H1 (cell line): ENCODE measurements at regions not wholly inside any gene's neighbourhood (a gene's known extent, or its start where the extent isn't known, plus 50 kb on each side); places are given as distances from the start of the nearest gene placed in this dataset.

Experiments used
- CTCF ChIA-PET: fragments of 300-600 bp; sonication (Branson Sonifier 250); formaldehyde crosslinking; loops from one replicate; lab custom pipeline; 2021; ENCODE audit not compliant: partially characterized antibody; lab: Charles Lee
- POLR2A ChIA-PET: fragments of 300-600 bp; sonication (Branson Sonifier 250); formaldehyde crosslinking; loops from one replicate; lab custom pipeline; 2021; ENCODE audit warnings: inconsistent platforms; ENCODE audit not compliant: partially characterized antibody; lab: Charles Lee
- DNase-seq, 2 experiments: peaks; one replicate each; pipeline versions ENCODE4 v3.0.0 to v3.0.0-alpha.2; 2010 to 2022; ENCODE audit warnings: low spot score in 2 of 2, low read depth in 1 of 2, mixed read lengths in 1 of 2
- FAIRE-seq: peaks from 2 replicates; lab custom pipeline; 2011; peaks lifted over from hg19 to GRCh38; lab: Jason Lieb, UNC
- H2AFZ ChIP-seq: 2 replicates; pipeline ENCODE4 v1.8.1; 2012; ENCODE audit warnings: low read length, inconsistent platforms
- H2AK5ac ChIP-seq: 2 replicates; pipeline ENCODE4 v1.6.1; 2013; ENCODE audit warnings: low read depth, low read length
- H2BK120ac ChIP-seq: replicated peaks from 2 replicates; pipeline ENCODE3; 2013; ENCODE audit warnings: low read depth, low read length, inconsistent platforms
- H2BK12ac ChIP-seq: 2 replicates; pipeline ENCODE4 v1.6.1; 2013; ENCODE audit warnings: low read depth, low read length
- H2BK15ac ChIP-seq: 2 replicates; pipeline ENCODE4 v1.6.1; 2013; ENCODE audit warnings: low read length
- H2BK20ac ChIP-seq: 2 replicates; pipeline ENCODE4 v1.6.1; 2013; ENCODE audit warnings: low read length
- H2BK5ac ChIP-seq: 2 replicates; pipeline ENCODE4 v1.6.1; 2013; ENCODE audit warnings: low read depth, low read length
- H3K14ac ChIP-seq: 2 replicates; pipeline ENCODE4 v1.6.1; 2013; ENCODE audit warnings: inconsistent platforms; ENCODE audit not compliant: insufficient read length
- H3K18ac ChIP-seq: 2 replicates; pipeline ENCODE4 v1.6.1; 2013; ENCODE audit warnings: low read length; ENCODE audit errors: extremely low read depth
- H3K23ac ChIP-seq: 2 replicates; pipeline ENCODE4 v1.6.1; 2013; ENCODE audit warnings: inconsistent platforms; ENCODE audit not compliant: insufficient read length
- H3K23me2 ChIP-seq: 2 replicates; pipeline ENCODE4 v1.6.1; 2013; ENCODE audit warnings: low read depth, low read length
- H3K27ac ChIP-seq: 2 replicates; pipeline ENCODE4 v1.6.1; 2011; ENCODE audit warnings: low read depth, low read length, inconsistent platforms
- H3K27me3 ChIP-seq, 4 experiments: replicated peaks in 1 of 4; 1 replicate in 1 of 4; 2 replicates in 3 of 4; pipeline versions ENCODE4 v1.6.1 to v1.8.1; 2011 to 2013; ENCODE audit warnings: low read length in 3 of 4, mild to moderate bottlenecking in 3 of 4, inconsistent platforms in 2 of 4, mixed read lengths in 2 of 4, moderate library complexity in 1 of 4; ENCODE audit not compliant: control insufficient read depth in 3 of 4, insufficient read depth in 3 of 4; ENCODE audit errors: extremely low read depth in 1 of 4
- H3K36me3 ChIP-seq, 4 experiments: 2 replicates each; pipeline versions ENCODE4 v1.6.1 to v1.8.1; 2011 to 2013; ENCODE audit warnings: mild to moderate bottlenecking in 4 of 4, low read length in 3 of 4, moderate library complexity in 2 of 4, control low read depth in 1 of 4, inconsistent platforms in 1 of 4; ENCODE audit not compliant: insufficient read depth in 4 of 4, control insufficient read depth in 2 of 4
- H3K4ac ChIP-seq: replicated peaks from 2 replicates; pipeline ENCODE3; 2013; ENCODE audit warnings: low read length, low read depth, mixed read lengths, inconsistent platforms; ENCODE audit not compliant: insufficient read length
- H3K4me1 ChIP-seq, 4 experiments: replicated peaks in 1 of 4; 1 replicate in 1 of 4; 2 replicates in 3 of 4; pipeline versions ENCODE4 v1.6.1 to v1.8.1; 2011 to 2013; ENCODE audit warnings: low read length in 3 of 4, inconsistent platforms in 2 of 4, mixed read lengths in 1 of 4; ENCODE audit not compliant: insufficient read depth in 4 of 4, control insufficient read depth in 3 of 4
- H3K4me2 ChIP-seq, 2 experiments: 2 replicates each; pipeline versions ENCODE4 v1.6.1 to v1.8.1; 2011 to 2013; ENCODE audit warnings: low read depth in 2 of 2, low read length in 2 of 2, control low read depth in 1 of 2, inconsistent platforms in 1 of 2, mild to moderate bottlenecking in 1 of 2; ENCODE audit not compliant: insufficient read depth in 1 of 2
- H3K4me3 ChIP-seq, 4 experiments: fragments of 200-600, 300-600 bp in 1 of 4; sonication (generic), shearing (Covaris generic), sonication (Bioruptor Twin) in 1 of 4; 2 replicates each; pipeline versions ENCODE4 v1.5.1 to v1.8.1; 2011 to 2016; ENCODE audit warnings: low read length in 4 of 4, low read depth in 3 of 4, control low read depth in 2 of 4, inconsistent platforms in 2 of 4, mild to moderate bottlenecking in 2 of 4, mixed read lengths in 1 of 4, moderate library complexity in 1 of 4; ENCODE audit not compliant: insufficient read depth in 2 of 4; ENCODE audit errors: extremely low read depth in 1 of 4
- H3K56ac ChIP-seq: replicated peaks from 2 replicates; pipeline ENCODE3; 2013; ENCODE audit warnings: low read depth, mild to moderate bottlenecking, mixed read lengths, low read length, inconsistent platforms; ENCODE audit not compliant: insufficient read length
- H3K79me1 ChIP-seq: 2 replicates; pipeline ENCODE4 v1.6.1; 2013; ENCODE audit warnings: low read depth, low read length, control low read depth
- H3K79me2 ChIP-seq, 2 experiments: 2 replicates each; pipeline versions ENCODE4 v1.6.1 to v1.8.1; 2012 to 2013; ENCODE audit warnings: low read length in 2 of 2, mild to moderate bottlenecking in 2 of 2, inconsistent platforms in 1 of 2; ENCODE audit not compliant: insufficient read depth in 2 of 2, control insufficient read depth in 1 of 2
- H3K9ac ChIP-seq, 4 experiments: replicated peaks in 1 of 4; 1 replicate in 1 of 4; 2 replicates in 3 of 4; pipeline versions ENCODE4 v1.6.1 to v1.8.1; 2011 to 2013; ENCODE audit warnings: low read depth in 3 of 4, low read length in 3 of 4, control low read depth in 2 of 4, mild to moderate bottlenecking in 2 of 4, moderate library complexity in 2 of 4, inconsistent platforms in 1 of 4; ENCODE audit errors: extremely low read depth in 1 of 4
- H3K9me3 ChIP-seq, 2 experiments: 2 replicates each; pipeline versions ENCODE4 v1.6.1 to v1.8.1; 2012 to 2013; ENCODE audit warnings: mild to moderate bottlenecking in 2 of 2, moderate library complexity in 2 of 2, control low read depth in 1 of 2, inconsistent platforms in 1 of 2, low read depth in 1 of 2, low read length in 1 of 2, mixed read lengths in 1 of 2; ENCODE audit not compliant: insufficient read depth in 2 of 2
- H4K20me1 ChIP-seq, 2 experiments: replicated peaks in 1 of 2; 2 replicates each; pipeline versions ENCODE3 to v1.8.1; 2011 to 2013; ENCODE audit warnings: inconsistent platforms in 2 of 2, low read length in 2 of 2, mild to moderate bottlenecking in 1 of 2; ENCODE audit not compliant: insufficient read depth in 2 of 2, control insufficient read depth in 1 of 2
- H4K5ac ChIP-seq: 2 replicates; pipeline ENCODE4 v1.6.1; 2013; ENCODE audit warnings: low read length, low read depth, mixed read lengths, inconsistent platforms; ENCODE audit not compliant: insufficient read length
- H4K8ac ChIP-seq: 2 replicates; pipeline ENCODE4 v1.8.0; 2013; ENCODE audit warnings: mild to moderate bottlenecking, moderate library complexity, low read length, inconsistent platforms; ENCODE audit not compliant: insufficient read depth; ENCODE audit errors: extremely low read depth
- H4K91ac ChIP-seq: replicated peaks from 2 replicates; pipeline ENCODE3; 2013; ENCODE audit warnings: low read length, mixed read lengths, inconsistent platforms; ENCODE audit not compliant: insufficient read length
- CTBP2 ChIP-seq: IDR thresholded peaks from 2 replicates; pipeline ENCODE4 v1.7.0; 2011; ENCODE audit warnings: borderline replicate concordance, mild to moderate bottlenecking, moderate library complexity, mixed read lengths, low read length; ENCODE audit not compliant: insufficient read depth, insufficient read length
- EZH2 ChIP-seq: fragments of 200-600 bp; sonication (generic); IDR thresholded peaks from 2 replicates; pipeline ENCODE4 v1.7.1; 2012; ENCODE audit warnings: low read depth, mild to moderate bottlenecking, moderate library complexity, low read length, inconsistent platforms; ENCODE audit not compliant: severe bottlenecking
- WGBS, 2 experiments: shearing (Covaris generic) in 1 of 2; methylation state at CpG; one replicate each; pipeline versions ENCODE4 v1.1.6 to v1.1.7; 2013 to 2015; ENCODE audit warnings: low lambda C conversion rate in 2 of 2, mixed read lengths in 2 of 2, inconsistent platforms in 1 of 2, low coverage in 1 of 2, missing lambda C conversion rate in 1 of 2; ENCODE audit not compliant: insufficient replicate concordance in 2 of 2, insufficient coverage in 1 of 2, insufficient read length in 1 of 2; ENCODE audit errors: extremely low coverage in 1 of 2, missing lambda C conversion rate in 1 of 2; 5-methylcytosine and 5-hydroxymethylcytosine counted together
- TF ChIP-seq, protein P1 (sequence below): IDR thresholded peaks from 2 replicates; pipeline ENCODE4 v1.6.1; 2012; ENCODE audit warnings: low read length, inconsistent platforms

DNA sequence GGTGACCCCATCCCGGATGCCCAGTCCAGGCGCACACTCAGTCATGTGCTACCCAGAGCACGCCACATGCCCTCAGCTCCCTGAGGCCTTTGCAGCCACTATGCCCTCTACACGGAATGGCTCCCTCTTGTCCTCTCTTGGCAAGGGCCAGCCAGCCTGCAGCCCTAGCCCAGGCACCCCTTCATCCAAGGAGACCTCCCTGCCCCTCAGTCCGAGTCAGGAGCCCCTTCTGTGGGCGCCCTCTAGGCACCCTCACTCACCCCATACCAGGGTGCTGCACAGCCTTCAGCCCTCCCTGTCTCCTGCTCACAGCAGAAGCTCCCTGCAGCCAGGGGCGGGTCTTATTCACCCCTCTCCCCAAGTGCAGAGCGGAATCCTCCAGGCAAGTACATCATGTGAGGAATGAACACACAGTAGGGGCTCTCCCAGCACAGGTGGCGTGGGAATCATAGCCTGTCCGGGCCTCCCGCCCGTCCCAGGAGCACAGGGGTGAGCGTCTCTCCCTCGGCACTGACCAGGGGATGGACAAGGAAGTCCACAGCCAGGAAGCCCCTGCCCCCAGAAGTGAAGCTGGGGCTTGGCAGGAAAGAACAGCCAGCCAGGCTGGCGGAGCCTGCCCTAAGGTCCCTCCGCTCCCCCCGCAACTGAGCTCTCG, 186.9 kb downstream of the RBFOX3 start:
- H2AFZ ChIP-seq = no peak overlapping the region
- POLR2A ChIA-PET = no interaction called here
- no peak overlapping the region for H2AK5ac ChIP-seq
- CTCF ChIA-PET = interaction anchor here (0.9 to 6.5 kb wide), 4 partner anchors 15 to 86 kb away, joined by 3 to 27 read pairs (median 4); no protein-coding TSS in a partner anchor
- WGBS, 2 experiments = 83% methylated on average over 18 of the region's 18 CpGs; no CpG with 5 or more reads in 1 of the 2 experiments
- no peak overlapping the region for H2BK5ac ChIP-seq
- peaks cover 0 to 4% (median 2%) of the 10 kb centered on the region in 4 experiments; a peak in 3 of 7 replicates for H3K4me1 ChIP-seq
- no peak overlapping the region for H3K4me2 ChIP-seq
- H4K91ac ChIP-seq = no peak overlapping the region
- H3K27me3 ChIP-seq = no peaks in the 10 kb centered on the region; a peak in 1 of 7 replicates
- H2BK15ac ChIP-seq = no peak overlapping the region
- no peak overlapping the region for H2BK120ac ChIP-seq
- H3K56ac ChIP-seq = no peak overlapping the region
- H2BK20ac ChIP-seq = no peak overlapping the region
- no peaks in the 10 kb centered on the region for H4K20me1 ChIP-seq
- H4K8ac ChIP-seq = no peak overlapping the region
- H3K9ac ChIP-seq = no peak overlapping the region
- no peak overlapping the region for H3K4ac ChIP-seq
- 0 out of 2 replicates have a peak overlapping the region, but pooled peaks have one; percentile 17 for H2BK12ac ChIP-seq
- no peak overlapping the region for H4K5ac ChIP-seq
- H3K14ac ChIP-seq = no peak overlapping the region
- no peaks in the 10 kb centered on the region for H3K9me3 ChIP-seq
- H3K36me3 ChIP-seq = no peaks in the 10 kb centered on the region
- no peak overlapping the region for H3K4me3 ChIP-seq
- H3K79me1 ChIP-seq = no peaks in the 10 kb centered on the region
- H3K23ac ChIP-seq = no peak overlapping the region
- FAIRE-seq (no peak), DNase-seq (no peak)
- H3K18ac ChIP-seq = no peak overlapping the region
- no peak overlapping the region for H3K27ac ChIP-seq
- no peaks in the 10 kb centered on the region for H3K23me2 ChIP-seq
- H3K79me2 ChIP-seq = no peaks in the 10 kb centered on the region
- TF ChIP-seq CTBP2 (no peak), EZH2 (no peak)
- TF ChIP-seq, protein P1, sequence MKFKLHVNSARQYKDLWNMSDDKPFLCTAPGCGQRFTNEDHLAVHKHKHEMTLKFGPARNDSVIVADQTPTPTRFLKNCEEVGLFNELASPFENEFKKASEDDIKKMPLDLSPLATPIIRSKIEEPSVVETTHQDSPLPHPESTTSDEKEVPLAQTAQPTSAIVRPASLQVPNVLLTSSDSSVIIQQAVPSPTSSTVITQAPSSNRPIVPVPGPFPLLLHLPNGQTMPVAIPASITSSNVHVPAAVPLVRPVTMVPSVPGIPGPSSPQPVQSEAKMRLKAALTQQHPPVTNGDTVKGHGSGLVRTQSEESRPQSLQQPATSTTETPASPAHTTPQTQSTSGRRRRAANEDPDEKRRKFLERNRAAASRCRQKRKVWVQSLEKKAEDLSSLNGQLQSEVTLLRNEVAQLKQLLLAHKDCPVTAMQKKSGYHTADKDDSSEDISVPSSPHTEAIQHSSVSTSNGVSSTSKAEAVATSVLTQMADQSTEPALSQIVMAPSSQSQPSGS = no peak
